ENCODE measurements at regions not wholly inside any gene's neighbourhood (a gene's known extent, or its start where the extent isn't known, plus 50 kb on each side); places are given as distances from the start of the nearest gene placed in this dataset.
"Not testable (repeated sequence)": the region's sequence is repeated elsewhere in the genome, so short reads cannot be mapped to it uniquely, and the experiment has no call there.

- no peak for TF ChIP-seq CTCF (IDR thresholded peaks at IDR 0.05; ENCODE audit: unreplicated experiment in 3 of 3)
- no peaks in the 10 kb centered on the region for H3K27me3 Mint-ChIP-seq (ENCODE audit: low read depth)
- H3K27ac Mint-ChIP-seq = no peak overlapping the region
- H3K4me1 Mint-ChIP-seq = peaks cover 13% of the 10 kb centered on the region
- H3K36me3 Mint-ChIP-seq (ENCODE audit: low read depth) = no peaks in the 10 kb centered on the region
- no peaks in the 10 kb centered on the region for H3K9me3 Mint-ChIP-seq
- H3K4me3 Mint-ChIP-seq = no peak overlapping the region
These were observed 258.7 kb upstream of the CTNNB1 start for GRCh38 chr3:40940651-40941050.

GRCh38 chr3:40947022-40947421 lies 252.3 kb upstream of the CTNNB1 start:
- not testable (repeated sequence) for H3K27me3 Mint-ChIP-seq (ENCODE audit: low read depth); H3K4me3 Mint-ChIP-seq; H3K36me3 Mint-ChIP-seq (ENCODE audit: low read depth); H3K9me3 Mint-ChIP-seq; H3K27ac Mint-ChIP-seq; H3K4me1 Mint-ChIP-seq

GRCh38 chr3:40949347-40949746 lies 250.0 kb upstream of the CTNNB1 start:
- not testable (repeated sequence) for H3K27me3 Mint-ChIP-seq (ENCODE audit: low read depth); H3K27ac Mint-ChIP-seq; H3K36me3 Mint-ChIP-seq (ENCODE audit: low read depth); H3K4me1 Mint-ChIP-seq; H3K4me3 Mint-ChIP-seq
- peaks cover 22% of the 10 kb centered on the region for H3K9me3 Mint-ChIP-seq

GRCh38 chr3:40951636-40952035 lies 247.7 kb upstream of the CTNNB1 start:
- no peak for TF ChIP-seq CTCF (IDR thresholded peaks at IDR 0.05; ENCODE audit: unreplicated experiment in 3 of 3)
- H3K9me3 Mint-ChIP-seq = peaks cover 27% of the 10 kb centered on the region

GRCh38 chr3:40961104-40961857 lies 238.0 kb upstream of the CTNNB1 start:
- peaks cover 33% of the 10 kb centered on the region for H3K9me3 Mint-ChIP-seq
- no peaks in the 10 kb centered on the region for H3K4me1 Mint-ChIP-seq
- no peak for TF ChIP-seq CTCF (IDR thresholded peaks at IDR 0.05; ENCODE audit: unreplicated experiment in 3 of 3)
- no peak overlapping the region for H3K27ac Mint-ChIP-seq
- peaks cover 4% of the 10 kb centered on the region for H3K36me3 Mint-ChIP-seq (ENCODE audit: low read depth)
- no peak overlapping the region for H3K4me3 Mint-ChIP-seq
- H3K27me3 Mint-ChIP-seq (ENCODE audit: low read depth) = no peaks in the 10 kb centered on the region

More at GRCh38 chr3:40951636-40952035, 247.7 kb upstream of the CTNNB1 start:
- H3K36me3 Mint-ChIP-seq (ENCODE audit: low read depth) = peaks cover 4% of the 10 kb centered on the region
- no peak overlapping the region for H3K27ac Mint-ChIP-seq
- H3K27me3 Mint-ChIP-seq (ENCODE audit: low read depth) = no peaks in the 10 kb centered on the region
- no peaks in the 10 kb centered on the region for H3K4me1 Mint-ChIP-seq
- no peak overlapping the region for H3K4me3 Mint-ChIP-seq

- Mint-ChIP-seq H3K36me3 (ENCODE audit: low read depth) (peaks cover 4% of the 10 kb centered on the region), H3K4me3 (no peak overlapping the region), H3K27me3 (ENCODE audit: low read depth) (no peaks in the 10 kb centered on the region), H3K4me1 (no peaks in the 10 kb centered on the region), H3K27ac (no peak overlapping the region), H3K9me3 (peaks cover 38% of the 10 kb centered on the region)
- no peak for TF ChIP-seq CTCF (IDR thresholded peaks at IDR 0.05; ENCODE audit: unreplicated experiment in 3 of 3)
These were observed 236.6 kb upstream of the CTNNB1 start for GRCh38 chr3:40962721-40963120.

GRCh38 chr3:40968666-40969065 lies 230.6 kb upstream of the CTNNB1 start:
- Mint-ChIP-seq H3K4me3 (no peak overlapping the region), H3K27ac (no peak overlapping the region), H3K9me3 (peaks cover 15% of the 10 kb centered on the region), H3K36me3 (ENCODE audit: low read depth) (peaks cover 3% of the 10 kb centered on the region), H3K4me1 (peaks cover 19% of the 10 kb centered on the region), H3K27me3 (ENCODE audit: low read depth) (no peaks in the 10 kb centered on the region)
- TF ChIP-seq CTCF (IDR thresholded peaks at IDR 0.05; ENCODE audit: unreplicated experiment in 3 of 3) = no peak
